ENCODE measurements at regions not wholly inside any gene's neighbourhood (a gene's known extent, or its start where the extent isn't known, plus 50 kb on each side); places are given as distances from the start of the nearest gene placed in this dataset.

DNA sequence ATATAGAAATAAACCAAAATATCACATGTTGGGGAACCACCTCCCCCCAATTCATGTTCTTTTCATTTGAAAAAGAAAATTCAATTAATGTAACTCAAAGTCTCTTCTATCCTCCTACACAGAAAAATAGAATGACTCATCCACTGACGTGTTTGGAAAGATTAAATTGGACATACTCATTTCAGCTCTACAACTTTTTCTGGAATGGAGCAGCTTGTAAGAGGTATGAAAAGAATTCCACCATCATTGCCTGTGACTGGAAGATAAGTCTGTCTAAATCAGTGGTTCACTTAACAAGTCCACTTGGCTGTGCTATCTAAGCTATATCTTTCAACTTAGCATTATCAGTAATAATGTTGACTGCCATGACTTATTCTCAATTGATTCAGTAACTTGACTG, 702.3 kb downstream of the BRINP3 start:
- TF ChIP-seq, protein P1, sequence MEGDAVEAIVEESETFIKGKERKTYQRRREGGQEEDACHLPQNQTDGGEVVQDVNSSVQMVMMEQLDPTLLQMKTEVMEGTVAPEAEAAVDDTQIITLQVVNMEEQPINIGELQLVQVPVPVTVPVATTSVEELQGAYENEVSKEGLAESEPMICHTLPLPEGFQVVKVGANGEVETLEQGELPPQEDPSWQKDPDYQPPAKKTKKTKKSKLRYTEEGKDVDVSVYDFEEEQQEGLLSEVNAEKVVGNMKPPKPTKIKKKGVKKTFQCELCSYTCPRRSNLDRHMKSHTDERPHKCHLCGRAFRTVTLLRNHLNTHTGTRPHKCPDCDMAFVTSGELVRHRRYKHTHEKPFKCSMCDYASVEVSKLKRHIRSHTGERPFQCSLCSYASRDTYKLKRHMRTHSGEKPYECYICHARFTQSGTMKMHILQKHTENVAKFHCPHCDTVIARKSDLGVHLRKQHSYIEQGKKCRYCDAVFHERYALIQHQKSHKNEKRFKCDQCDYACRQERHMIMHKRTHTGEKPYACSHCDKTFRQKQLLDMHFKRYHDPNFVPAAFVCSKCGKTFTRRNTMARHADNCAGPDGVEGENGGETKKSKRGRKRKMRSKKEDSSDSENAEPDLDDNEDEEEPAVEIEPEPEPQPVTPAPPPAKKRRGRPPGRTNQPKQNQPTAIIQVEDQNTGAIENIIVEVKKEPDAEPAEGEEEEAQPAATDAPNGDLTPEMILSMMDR (IDR thresholded peaks at IDR 0.05; ENCODE audit: low read depth, low read length): no peak
- TF ChIP-seq EZH2phosphoT487 (IDR thresholded peaks at IDR 0.05; ENCODE audit: low read depth): no peak

All from OCI-LY3 (cell line).